ENCODE measurements at regions not wholly inside any gene's neighbourhood (a gene's known extent, or its start where the extent isn't known, plus 50 kb on each side); places are given as distances from the start of the nearest gene placed in this dataset.
A peak's percentile ranks its signal among the peaks of the same experiment; 100 is the strongest.

DNA sequence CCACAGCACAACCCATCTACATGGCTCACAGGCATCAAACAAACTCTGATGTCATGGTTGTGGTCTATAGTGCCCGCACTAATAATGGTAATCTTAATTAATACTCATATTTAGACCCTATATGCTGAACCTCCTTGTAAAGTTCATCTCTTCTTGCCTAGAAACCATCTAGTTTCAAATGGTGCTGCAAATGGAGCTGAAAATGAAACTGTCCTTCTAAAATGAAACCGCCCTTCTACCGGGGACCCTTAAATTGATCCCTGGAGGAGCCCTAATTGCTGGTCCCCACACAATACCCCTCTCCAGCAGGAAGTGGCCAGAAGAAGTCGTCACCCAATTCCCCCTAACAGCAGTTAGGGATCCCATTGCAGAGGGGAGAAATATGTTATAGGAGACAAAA, 612.6 kb downstream of the MRPL39 start:
- FAIRE-seq, result no peak

DNA sequence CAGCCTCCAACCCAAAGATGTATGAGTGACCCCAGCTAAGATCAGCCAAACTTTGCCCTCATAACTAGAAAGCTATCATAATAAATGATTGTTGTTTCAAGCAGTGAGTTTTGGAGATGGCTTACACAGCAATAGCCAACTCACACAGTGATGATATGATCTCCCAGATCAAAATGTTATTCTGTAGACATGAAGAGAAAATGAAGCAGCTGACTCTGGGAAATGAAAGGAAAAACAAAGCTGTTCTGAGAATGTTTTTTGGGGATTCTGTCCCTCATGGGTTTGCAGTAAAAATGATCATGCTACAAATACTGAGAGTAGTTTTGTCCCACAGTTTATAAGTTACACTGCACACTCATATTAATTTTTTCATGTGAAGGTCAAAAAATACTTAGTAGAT, 617.8 kb downstream of the MRPL39 start:
- no peak for FAIRE-seq

DNA sequence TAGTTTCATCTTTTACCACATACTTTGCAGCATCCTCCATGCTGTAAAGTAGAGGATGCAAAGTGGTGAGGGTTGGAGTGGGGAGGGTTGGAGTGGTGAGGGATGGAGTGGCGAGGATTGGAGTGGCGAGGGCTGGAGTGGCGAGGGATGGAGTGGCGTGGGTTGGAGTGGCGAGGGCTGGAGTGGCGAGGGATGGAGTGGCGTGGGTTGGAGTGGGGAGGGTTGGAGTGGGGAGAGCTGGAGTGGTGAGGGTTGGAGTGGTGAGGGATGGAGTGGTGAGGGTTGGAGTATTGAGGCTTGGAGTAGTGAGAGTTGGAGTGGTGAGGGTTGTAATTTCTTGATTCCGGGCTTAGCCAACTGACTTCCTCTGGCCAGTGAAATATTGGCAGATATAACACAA, 618.3 kb downstream of the MRPL39 start:
- no peak for FAIRE-seq

DNA sequence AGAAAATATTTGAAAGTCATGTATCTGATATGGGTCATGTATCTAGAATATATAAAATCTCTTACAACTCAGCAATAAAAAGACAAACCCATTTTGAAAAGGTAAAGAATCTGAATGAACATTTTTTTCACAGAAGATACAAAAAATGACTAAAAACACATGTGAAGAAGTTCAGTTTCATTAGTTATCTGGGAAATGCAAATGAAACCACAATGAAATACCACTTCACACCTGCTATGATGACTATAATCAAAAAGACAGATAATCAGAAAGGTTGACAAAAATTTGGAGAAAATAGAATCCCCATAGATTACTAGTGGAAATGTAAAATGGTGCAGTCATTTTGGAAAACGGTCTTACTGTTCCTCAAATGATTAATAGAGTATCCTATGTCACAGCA, 631.0 kb downstream of the MRPL39 start:
- no peak for FAIRE-seq

DNA sequence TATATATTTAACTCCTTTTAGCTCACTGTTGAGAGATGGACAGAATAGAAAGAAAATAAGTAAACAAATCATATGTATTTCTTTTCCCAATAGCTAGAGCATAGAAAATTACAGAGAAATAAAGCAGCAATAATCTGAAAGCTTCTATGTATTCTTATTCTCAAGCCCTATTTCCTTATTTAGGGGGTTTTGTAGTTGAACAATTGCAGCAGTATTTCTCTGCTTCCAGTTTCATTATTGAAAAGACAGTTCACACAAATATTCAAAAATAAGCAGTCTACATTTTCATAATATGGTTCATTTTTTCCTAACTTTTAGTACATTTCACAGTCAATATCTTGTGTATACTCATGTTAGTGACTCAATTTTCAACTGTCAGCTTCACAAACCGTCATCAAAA, 638.2 kb downstream of the MRPL39 start:
- no peak for FAIRE-seq

DNA sequence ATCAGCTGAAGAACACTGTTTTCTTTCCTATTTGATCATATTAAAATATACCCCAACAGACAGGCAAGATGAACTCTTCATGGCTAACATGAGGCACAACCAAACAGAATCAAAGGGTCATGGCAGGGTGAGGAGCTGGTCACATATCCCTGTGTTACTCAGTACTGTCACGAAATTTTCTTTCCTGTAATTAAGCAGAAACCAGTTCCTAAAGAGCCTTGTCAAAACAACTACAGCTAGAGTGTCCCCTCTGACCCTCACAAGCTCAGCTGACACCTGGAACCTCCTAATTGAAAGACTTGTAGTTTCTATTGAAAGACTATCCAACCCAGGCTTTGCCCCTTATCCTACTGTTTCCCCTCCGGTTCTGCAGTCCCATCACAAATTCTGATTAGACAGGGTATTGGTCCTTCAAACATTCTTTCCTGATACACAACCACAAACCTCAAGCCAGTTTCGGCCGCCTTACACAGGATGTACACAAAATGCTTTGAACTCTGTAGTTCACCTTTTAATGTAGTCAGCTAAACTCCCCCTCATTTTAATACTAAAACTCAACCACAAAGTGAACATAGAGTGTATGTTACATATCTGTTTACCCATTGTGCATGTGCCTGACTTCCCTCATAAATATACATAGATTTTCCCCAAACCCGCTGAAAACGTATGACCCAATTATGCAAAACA, 651.9 kb downstream of the MRPL39 start:
- no peak for FAIRE-seq

DNA sequence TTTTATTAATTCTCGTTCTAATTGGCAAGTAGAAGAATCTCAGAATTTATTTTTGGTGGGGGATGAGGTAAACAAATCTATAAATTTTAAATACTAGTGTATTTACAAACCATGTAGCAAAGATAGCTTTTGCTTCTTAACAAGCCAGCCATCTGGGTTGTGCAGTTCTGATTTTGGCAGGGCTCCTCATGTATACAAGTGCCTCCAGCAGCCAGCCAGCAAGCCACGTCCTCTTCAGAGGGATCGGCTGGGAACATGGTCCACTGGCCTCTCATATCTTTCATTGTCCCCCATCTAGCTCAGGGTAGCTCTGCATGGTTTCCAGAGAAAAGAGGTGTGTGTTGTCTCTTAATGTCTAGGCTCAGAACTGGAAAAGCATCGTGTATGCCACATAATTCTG, 659.1 kb downstream of the MRPL39 start:
- FAIRE-seq, result no peak

DNA sequence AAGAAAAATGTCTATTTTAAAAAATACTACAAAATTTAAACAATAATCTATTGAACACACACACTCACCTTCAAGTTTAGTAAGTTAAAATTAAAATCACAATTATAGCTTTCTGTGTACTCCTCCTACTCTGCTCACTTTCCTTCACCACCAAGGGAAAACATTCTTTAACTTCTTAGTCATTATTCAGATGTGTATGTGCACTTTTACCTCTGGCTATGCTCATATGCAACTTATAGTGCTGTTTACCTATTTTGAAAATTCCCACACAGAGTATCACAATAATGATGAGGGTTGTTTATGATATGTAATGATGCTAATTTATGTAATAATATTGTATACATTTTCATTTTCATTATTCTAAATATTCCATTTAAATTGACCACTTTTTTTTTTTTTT, 661.4 kb downstream of the MRPL39 start:
- no peak for FAIRE-seq

DNA sequence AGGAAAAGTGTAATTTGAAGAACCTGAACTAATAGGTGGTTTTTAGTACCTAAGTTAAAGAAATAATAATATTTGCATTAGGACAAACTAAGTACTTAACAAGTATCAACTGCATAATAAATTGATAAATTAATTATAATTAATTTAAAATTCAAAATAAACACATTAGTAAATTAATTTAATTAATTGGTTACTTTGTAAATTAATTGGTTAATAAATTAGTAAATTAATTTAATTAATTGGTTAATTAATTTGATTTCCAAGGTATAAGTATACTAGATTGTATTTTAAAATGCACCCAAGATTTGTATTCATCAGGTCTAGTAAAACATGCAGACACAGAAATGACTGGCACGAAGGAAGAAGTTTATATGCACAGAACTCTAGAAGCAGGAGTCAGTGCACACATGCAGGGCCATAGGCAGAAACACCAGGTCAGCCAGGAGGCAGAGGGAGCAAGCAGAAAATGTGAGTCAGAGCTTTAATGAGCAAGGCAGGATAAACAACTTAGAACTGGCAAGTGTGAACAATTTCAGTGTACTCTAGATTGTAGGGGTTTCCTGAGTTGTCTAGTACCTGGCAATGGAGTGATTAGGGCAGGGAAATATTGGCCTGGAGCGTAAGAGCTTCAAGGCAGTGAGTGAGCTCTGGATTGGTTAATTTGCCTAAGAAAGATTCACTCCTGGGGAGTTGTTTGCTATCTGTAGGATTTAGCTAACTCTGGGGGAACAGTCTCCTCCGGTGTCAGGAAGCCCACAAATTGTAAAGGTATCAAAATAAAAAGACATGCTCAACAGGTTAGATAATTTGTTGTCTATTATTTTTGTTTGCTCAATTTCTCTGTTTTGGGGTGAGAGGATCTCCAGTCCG, 665.7 kb downstream of the MRPL39 start:
- FAIRE-seq, result no peak

DNA sequence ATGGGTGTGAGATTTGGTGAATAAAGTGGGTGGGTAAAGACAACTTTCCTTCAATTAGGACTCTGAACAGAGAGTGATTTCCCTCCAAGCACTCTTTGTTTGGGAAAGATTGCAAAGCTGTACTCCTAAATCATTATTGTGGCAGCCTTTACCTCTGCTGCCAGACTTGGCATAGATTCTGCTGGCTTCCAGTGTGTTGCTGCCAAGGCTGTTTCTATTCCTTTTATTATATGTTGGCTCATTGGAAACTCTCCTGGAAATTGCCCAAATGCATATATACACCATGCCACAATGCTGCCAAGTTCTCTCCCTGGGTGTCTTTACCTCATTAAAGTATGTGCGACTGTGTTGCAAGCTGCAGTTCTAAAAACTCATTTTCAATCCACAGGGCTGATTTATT, 668.0 kb downstream of the MRPL39 start:
- FAIRE-seq, result no peak

DNA sequence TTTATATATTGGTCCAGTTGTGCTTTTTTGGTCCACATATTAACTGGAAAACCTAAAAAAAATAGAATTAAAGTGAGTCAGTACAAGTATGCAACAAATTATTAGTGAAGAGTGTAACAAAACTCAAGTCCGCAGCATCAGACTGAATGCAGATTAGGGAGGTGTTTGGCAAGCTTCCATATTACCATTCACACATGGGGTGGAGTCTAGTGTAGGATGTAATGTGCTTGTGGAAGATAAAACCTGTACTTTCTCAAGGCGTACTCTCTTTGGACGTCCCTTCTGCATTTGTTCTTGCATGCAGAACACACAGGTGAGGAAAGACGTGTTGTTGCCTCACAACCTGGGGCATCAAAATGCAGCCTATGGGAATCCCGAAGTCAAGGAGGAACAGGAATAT, 668.7 kb downstream of the MRPL39 start:
- FAIRE-seq, result no peak

DNA sequence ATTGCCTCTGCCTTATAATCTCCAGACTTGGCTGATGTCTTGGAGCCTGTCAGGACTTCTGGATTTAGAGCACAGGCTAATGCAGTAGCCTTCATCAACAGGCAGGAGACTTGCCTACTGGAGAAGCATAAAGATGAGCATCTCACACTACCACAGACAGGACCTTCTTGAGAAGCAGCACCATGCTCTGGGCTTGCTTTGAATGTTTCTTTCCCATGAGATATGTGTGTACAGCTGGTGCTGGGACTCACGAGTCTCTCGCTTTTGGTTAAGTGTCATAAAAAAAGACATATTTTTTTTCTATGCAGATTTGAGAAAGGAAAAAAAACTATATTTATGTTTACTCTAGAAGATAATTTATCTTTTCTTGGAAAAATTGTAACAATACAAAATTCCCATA, 671.3 kb downstream of the MRPL39 start:
- FAIRE-seq, result no peak

DNA sequence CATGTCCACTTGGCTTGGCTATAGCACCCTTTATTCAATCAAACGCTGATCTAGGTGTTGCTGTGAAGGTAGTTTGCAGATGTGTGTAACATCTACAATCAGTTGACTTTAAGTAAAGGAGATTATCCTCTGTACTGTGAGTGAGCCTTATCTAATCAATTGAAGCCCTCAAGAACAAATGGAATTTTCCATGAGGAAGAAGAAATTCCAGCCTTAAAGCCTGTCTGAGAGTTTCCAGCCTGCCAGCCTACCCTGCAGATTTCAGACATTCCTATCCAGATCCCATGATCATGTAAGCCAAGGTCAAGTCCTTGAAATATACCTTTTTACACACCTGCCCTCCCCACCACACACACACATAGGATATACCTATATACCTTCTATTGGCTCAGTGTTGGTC, 696.7 kb downstream of the MRPL39 start:
- no peak for FAIRE-seq

DNA sequence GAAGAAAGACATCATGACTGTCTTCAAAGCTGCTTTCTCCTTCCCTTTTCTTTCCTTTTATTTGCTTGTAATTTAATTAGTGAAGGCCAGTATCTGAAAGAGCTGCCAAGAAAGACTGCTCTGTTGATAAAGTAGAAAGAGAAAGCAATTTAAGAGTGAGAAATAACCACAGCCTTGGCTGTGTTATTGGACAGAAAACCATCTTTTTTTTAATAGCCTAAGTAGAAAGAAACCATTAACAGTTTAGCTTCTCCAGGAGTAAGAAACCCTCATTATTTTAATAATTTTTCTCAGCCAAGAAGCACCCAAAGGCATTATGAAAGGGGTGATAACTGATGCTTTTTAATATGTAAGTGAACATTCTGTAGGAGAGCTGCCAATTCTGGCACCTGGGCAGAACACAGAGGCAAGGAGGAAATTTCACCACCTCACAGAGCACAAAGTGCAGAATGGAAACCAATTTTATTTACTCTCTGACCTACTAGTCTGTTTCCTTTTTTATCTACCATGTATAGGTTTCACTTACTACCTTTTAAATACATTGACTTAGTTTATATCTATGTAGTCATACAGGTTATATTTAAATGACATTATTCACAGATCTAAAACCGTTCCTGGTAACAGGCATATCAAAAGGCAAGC, 703.2 kb downstream of the MRPL39 start:
- FAIRE-seq, result peak; percentile 49

DNA sequence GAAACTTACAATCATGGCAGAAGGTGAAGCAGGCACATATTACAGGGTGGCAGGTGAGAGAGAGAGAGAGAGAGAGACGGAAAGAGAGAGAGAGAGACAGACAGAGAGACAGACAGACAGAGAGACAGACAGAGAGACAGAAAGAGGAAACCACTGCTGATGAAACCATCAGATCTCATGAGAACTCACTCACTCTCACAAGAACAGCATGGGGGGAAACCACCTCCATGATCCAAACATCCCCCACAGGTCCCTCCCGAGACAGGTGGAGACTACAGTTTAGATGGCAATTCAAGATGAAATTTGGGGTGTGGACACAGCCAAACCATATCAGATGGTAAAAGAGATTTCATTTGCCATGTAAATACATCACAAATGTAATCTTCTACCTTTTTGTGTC, 708.1 kb downstream of the MRPL39 start:
- FAIRE-seq, result no peak

DNA sequence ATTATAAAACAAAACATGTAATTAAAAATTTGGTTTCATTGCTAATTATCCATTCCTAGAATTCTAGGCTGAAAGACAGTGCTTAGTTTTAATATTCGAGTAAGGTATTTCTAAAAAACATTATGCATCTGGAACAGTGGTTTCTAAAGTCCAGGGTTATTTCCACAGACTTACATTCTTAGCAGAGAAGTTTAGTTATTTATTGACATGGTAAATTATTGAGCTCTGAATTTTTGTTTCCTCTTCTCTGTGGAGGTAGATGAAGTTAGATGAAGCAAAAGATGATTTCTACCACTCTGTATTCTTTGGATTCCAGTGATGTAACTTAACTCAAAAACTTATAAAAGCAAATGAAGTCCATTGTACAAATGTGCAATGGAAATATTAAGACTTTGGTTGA, 709.4 kb downstream of the MRPL39 start:
- FAIRE-seq, result no peak

DNA sequence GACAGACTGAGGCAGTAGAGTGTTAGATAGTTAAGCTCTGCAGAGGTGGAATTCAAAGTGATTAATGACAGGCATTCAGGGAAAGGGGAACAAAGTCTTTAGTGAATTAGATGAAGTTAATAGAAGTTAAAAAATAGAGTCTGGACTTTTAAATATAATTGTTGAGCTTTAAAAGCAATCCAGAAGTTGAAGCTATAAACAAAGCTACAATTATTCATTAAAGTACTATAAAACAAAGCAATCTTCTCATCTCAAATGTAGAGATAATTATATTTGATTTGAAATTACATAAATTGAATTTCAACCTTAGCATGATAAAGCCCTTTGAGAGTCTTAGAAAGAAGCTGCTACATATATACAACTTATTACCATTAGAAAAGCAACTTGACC, 710.6 kb downstream of the MRPL39 start:
- no peak for FAIRE-seq

DNA sequence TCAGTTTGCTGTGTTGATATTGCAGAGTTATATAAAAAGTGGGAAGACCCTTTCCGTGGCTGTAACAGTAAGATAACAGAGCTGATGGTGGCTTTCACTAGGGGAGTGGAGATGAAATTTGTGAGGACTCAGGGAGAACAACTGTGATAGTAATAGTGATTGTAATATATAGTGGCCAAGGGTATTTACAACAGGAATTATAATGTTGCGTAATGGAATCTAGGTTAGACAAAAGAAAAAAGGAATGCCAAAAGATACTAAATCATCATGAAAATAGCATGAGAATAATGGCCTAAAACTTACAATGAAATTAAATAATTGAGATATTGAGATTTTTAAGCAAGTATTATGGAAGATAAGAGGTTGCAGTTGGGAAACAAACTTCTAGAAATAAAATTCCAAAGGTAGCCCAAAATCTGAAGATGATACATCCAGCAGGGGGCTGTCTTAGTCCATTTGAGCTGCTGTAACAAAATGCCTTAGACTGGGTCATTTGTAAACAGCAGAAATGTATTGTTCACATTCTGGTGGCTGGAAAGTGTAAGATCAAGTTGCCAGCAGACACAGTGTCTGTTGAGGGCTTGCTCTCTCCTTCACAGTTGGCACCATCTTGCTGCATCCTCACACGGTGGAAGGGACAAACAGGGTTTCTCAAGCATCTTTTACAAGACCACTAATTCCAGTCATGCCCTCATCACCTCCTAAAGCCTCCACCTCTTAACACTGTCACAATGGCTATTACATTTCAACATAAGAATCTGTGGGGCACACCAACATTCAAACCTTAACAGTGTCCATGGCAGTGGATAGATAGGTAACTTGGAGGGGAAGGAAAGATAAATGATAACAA, 711.2 kb downstream of the MRPL39 start:
- peak; percentile 89 for FAIRE-seq

DNA sequence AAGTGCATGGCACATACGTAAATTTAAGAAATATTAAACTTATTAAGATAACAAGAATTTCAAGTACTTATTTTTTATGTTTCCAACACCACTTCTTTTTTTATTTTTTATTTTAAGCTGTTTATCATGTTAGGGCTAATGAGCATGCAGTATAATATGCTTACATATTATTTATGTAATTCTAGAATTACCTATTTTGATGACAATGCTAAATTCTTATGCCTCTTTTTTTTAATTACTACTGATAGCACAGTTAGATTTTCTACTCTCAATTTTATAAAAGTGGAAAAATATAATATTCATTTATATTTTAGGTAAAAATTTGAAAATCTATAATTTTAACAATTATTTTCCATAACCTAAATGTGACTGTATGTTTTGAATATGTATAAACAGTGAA, 713.0 kb downstream of the MRPL39 start:
- no peak for FAIRE-seq

DNA sequence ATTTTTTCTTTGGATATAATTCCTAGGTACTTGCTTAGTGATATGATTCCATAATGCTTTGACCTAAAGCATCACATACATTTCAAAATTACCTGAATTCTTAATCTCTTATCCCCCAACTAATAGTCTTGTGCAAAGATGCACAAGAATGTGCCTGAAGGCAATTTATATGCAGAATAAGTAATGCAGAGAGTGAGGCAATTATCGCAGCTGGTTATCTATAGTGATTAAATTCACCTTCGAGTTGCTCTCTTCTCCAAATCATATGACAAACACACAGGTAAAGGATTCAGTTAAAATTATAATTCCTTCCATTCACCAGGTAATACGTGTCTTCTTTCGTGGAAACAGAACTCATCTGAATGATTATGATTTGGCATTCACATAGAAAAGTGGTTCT, 717.3 kb downstream of the MRPL39 start:
- no peak for FAIRE-seq

DNA sequence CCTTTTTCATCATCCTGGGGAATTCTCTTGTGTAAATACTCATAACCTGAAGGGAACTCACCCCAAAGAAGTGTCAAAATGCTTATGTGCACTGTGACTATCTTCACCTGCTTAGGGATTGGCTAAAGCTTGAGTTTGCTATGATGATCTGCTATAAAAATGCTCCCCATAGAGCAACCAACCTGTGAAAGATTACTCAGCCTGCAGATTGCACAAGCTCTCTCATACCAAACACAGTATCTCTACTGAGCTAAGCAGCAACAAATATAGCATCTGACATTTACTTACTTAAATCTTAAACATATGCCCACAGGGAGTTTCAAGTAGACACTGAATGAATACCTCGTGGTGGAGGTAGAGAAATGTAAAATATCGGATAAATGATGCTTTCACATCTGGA, 725.8 kb downstream of the MRPL39 start:
- no peak for FAIRE-seq

DNA sequence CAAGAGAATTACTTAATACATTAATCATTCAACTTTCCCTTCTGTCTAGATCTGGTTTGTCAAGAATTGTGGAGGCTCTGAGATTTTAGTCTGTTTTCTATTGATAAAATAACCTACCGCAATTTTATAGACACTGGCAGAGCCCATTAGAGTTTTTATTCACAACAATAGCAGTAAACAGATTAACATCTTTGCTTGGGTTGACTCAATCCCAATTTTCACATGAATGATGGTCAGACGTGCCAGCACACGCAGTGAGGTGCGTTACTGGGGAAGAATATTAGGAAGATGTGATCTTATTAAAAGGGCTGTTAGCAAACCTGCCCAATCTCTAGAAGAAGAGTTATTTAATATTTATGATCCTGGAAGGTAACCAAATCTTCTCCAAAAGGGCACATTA, 736.6 kb downstream of the MRPL39 start:
- no peak for FAIRE-seq

DNA sequence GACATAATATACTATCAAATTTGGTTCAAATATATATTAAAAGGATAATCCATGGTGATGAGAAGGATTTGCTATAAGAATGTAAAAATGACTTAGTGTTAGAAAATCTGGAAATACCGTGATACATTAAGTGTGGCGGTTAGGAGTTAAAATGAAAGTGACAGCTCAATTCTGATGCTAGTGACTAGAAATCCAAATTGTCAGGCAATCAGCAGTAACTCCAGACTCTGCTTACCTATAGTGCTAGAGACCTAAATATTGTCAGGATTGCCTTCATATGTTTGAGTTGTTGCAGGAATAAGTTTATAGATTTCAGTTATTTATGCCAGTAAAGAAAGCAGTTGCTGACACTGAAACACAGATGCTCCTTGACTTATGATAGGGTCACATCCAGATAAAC, 737.4 kb downstream of the MRPL39 start:
- no peak for FAIRE-seq

All from islet of Langerhans (tissue), 1 donor.